ENCODE measurements at regions not wholly inside any gene's neighbourhood (a gene's known extent, or its start where the extent isn't known, plus 50 kb on each side); places are given as distances from the start of the nearest gene placed in this dataset.

DNA sequence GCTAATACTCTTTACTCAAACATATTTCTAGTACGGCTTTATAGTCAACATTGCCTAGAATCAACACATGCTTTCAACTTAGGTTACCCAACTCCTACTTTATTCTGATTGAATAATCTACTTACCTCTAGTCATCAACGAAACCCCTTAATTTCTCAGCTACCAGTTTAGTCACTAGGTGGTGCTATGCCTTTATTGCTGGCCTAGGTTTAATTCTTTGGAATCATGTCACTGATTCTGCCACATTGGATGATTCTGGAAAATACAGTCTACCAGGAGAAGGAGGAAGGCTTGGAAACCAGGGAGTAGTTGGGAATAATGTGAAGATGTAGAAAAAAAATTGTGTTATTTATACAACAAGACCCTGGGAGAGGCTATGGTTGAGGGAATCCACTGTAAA lies 167.7 kb downstream of the DCAF12L2 start:
- peak; percentile 11 for DNase-seq
- Histone ChIP-seq H3K4me2 (ENCODE audit: low read depth, low read length) (no peak overlapping the region), H3K4me3 (ENCODE audit: low read length) (no peak overlapping the region), H3K27me3 (replicated peaks; ENCODE audit: insufficient read depth, low read length) (no peaks in the 10 kb centered on the region), H3K4me1 (ENCODE audit: low read length) (no peaks in the 10 kb centered on the region), H4K20me1 (ENCODE audit: insufficient read depth, low read length) (no peaks in the 10 kb centered on the region), H3F3A (ENCODE audit: insufficient read depth, low read length) (no peaks in the 10 kb centered on the region), H3K9me3 (replicated peaks; ENCODE audit: insufficient read depth, low read length) (no peaks in the 10 kb centered on the region), H3K79me2 (ENCODE audit: low read length) (no peaks in the 10 kb centered on the region), H3K27ac (ENCODE audit: low read length) (no peak overlapping the region), H3K9me2 (replicated peaks; ENCODE audit: insufficient read depth, low read length) (no peaks in the 10 kb centered on the region), H3K36me3 (replicated peaks; ENCODE audit: insufficient read depth, low read length) (no peaks in the 10 kb centered on the region), H2AFZ (ENCODE audit: low read length) (no peak overlapping the region), H3K9ac (ENCODE audit: low read length) (no peak overlapping the region)
- TF ChIP-seq EZH2phosphoT487 (IDR thresholded peaks at IDR 0.05; ENCODE audit: low read length) = no peak
- TF ChIP-seq, protein P1, sequence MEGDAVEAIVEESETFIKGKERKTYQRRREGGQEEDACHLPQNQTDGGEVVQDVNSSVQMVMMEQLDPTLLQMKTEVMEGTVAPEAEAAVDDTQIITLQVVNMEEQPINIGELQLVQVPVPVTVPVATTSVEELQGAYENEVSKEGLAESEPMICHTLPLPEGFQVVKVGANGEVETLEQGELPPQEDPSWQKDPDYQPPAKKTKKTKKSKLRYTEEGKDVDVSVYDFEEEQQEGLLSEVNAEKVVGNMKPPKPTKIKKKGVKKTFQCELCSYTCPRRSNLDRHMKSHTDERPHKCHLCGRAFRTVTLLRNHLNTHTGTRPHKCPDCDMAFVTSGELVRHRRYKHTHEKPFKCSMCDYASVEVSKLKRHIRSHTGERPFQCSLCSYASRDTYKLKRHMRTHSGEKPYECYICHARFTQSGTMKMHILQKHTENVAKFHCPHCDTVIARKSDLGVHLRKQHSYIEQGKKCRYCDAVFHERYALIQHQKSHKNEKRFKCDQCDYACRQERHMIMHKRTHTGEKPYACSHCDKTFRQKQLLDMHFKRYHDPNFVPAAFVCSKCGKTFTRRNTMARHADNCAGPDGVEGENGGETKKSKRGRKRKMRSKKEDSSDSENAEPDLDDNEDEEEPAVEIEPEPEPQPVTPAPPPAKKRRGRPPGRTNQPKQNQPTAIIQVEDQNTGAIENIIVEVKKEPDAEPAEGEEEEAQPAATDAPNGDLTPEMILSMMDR (IDR thresholded peaks at IDR 0.05; ENCODE audit: low read length) = peak; percentile 53

DNA sequence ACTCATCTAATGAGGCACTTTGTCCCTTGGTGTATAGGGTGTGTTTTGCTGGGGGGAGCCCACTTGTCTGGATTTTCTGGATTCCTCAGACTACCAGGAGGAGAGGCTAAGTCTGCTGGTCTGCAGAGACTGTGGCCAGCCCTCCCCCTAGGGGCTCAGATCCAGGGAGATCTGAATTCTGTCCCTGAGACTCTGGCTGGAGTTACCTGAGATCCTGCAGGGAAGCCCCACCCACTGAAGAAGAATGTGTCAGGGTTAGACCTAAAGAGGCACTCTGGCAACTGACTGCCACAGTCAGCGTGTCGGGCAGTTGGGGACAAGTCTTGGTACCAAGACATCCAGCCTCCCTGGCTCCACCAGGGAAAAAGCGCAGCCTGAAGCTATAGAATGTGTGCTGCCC lies 138.9 kb downstream of the DCAF12L2 start:
- Histone ChIP-seq H3K9ac (ENCODE audit: low read length) (no peak overlapping the region), H3K36me3 (replicated peaks; ENCODE audit: insufficient read depth, low read length) (no peaks in the 10 kb centered on the region), H3K4me3 (ENCODE audit: low read length) (no peak overlapping the region), H3K4me2 (ENCODE audit: low read depth, low read length) (no peak overlapping the region), H3K79me2 (ENCODE audit: low read length) (no peaks in the 10 kb centered on the region), H2AFZ (ENCODE audit: low read length) (no peak overlapping the region), H4K20me1 (ENCODE audit: insufficient read depth, low read length) (no peaks in the 10 kb centered on the region), H3K4me1 (ENCODE audit: low read length) (no peaks in the 10 kb centered on the region), H3K27me3 (replicated peaks; ENCODE audit: insufficient read depth, low read length) (no peaks in the 10 kb centered on the region), H3K9me3 (replicated peaks; ENCODE audit: insufficient read depth, low read length) (no peaks in the 10 kb centered on the region), H3K9me2 (replicated peaks; ENCODE audit: insufficient read depth, low read length) (no peaks in the 10 kb centered on the region), H3F3A (ENCODE audit: insufficient read depth, low read length) (no peaks in the 10 kb centered on the region), H3K27ac (ENCODE audit: low read length) (no peak overlapping the region)
- no peak for TF ChIP-seq EZH2 (optimal IDR thresholded peaks at IDR 0.05; ENCODE audit: low read depth, low read length)
- TF ChIP-seq, protein P1 (IDR thresholded peaks at IDR 0.05; ENCODE audit: low read length) = no peak
- TF ChIP-seq EZH2phosphoT487 (IDR thresholded peaks at IDR 0.05; ENCODE audit: low read length) = no peak
- no peak for DNase-seq

DNA sequence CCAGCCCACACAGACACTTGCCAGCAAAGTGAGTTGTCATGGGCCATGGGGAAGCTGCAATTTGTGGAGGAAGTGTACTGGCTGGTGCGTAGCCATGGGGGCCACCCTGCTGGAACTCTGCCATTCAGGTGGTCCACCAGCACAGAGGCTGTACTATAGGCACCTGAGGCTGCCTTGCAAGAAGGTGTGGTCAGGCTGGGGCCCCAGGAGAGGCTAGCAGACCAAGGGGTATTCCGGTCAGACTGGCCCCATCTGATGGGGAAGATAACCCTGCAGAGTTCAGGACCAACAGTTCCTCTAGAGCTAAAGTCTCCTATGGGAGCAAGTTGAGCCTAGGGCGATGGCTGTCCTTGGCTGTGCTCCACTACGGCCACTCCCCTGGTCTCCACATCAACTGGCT lies 136.1 kb downstream of the DCAF12L2 start:
- H3K36me3 ChIP-seq (replicated peaks; ENCODE audit: insufficient read depth, low read length) = no peaks in the 10 kb centered on the region
- no peak overlapping the region for H3K27ac ChIP-seq (ENCODE audit: low read length)
- H3K9me2 ChIP-seq (replicated peaks; ENCODE audit: insufficient read depth, low read length) = no peaks in the 10 kb centered on the region
- no peaks in the 10 kb centered on the region for H3K79me2 ChIP-seq (ENCODE audit: low read length)
- no peaks in the 10 kb centered on the region for H3K27me3 ChIP-seq (replicated peaks; ENCODE audit: insufficient read depth, low read length)
- no peaks in the 10 kb centered on the region for H3K9me3 ChIP-seq (replicated peaks; ENCODE audit: insufficient read depth, low read length)
- no peaks in the 10 kb centered on the region for H3F3A ChIP-seq (ENCODE audit: insufficient read depth, low read length)
- no peak overlapping the region for H3K4me2 ChIP-seq (ENCODE audit: low read depth, low read length)
- no peak overlapping the region for H3K4me3 ChIP-seq (ENCODE audit: low read length)
- H2AFZ ChIP-seq (ENCODE audit: low read length) = no peak overlapping the region
- no peak for TF ChIP-seq EZH2phosphoT487 (IDR thresholded peaks at IDR 0.05; ENCODE audit: low read length)
- no peak for TF ChIP-seq EZH2 (optimal IDR thresholded peaks at IDR 0.05; ENCODE audit: low read depth, low read length)
- TF ChIP-seq, protein P1 (IDR thresholded peaks at IDR 0.05; ENCODE audit: low read length) = no peak
- no peak for DNase-seq
- H3K4me1 ChIP-seq (ENCODE audit: low read length) = no peaks in the 10 kb centered on the region
- no peak overlapping the region for H3K9ac ChIP-seq (ENCODE audit: low read length)
- no peaks in the 10 kb centered on the region for H4K20me1 ChIP-seq (ENCODE audit: insufficient read depth, low read length)

All from MM.1S (cell line).